ENCODE measurements at regions not wholly inside any gene's neighbourhood (a gene's known extent, or its start where the extent isn't known, plus 50 kb on each side); places are given as distances from the start of the nearest gene placed in this dataset.

DNA sequence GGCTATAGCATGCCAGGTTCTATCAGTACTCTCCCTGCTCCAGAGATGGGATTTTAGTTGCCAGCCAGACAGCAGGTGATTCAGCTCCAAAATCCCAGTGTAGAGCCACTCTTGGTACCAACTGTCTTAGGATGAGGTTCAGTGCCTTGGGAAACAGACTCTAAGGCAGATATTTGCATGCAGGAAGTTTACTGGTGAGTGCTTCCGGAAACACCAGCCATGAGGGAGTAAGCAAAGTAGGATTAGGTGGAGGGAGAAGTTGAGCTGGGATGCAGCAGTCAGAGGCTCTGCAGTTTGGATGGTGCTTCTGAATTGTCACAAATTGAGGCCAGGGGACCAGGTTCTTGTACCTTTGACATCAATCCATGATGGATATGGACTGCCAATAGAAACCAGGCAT, 207.5 kb upstream of the JUN start:
- no peak for ATAC-seq
- no peak overlapping the region for H3K4me2 ChIP-seq (ENCODE audit: insufficient read depth, low read length)
- ChIA-PET CTCF (ENCODE audit: low intra/inter-chr PET ratio) (no interaction called here), POLR2A (interaction anchor here (0.7 to 2.1 kb wide), 4 partner anchors 9 to 208 kb away, joined by 3 to 5 read pairs (median 4); partner anchors contain the start of gene JUN)
- FAIRE-seq = no peak
- H3K9ac ChIP-seq (ENCODE audit: insufficient read depth in 1 of 2, low read depth in 2 of 2, low read length in 2 of 2) = no peak overlapping the region
- no peak for DNase-seq (ENCODE audit: extremely low read depth in 1 of 4, low spot score in 3 of 4)
- in situ Hi-C loops (cut with MboI) = no loop called here
- no peaks in the 10 kb centered on the region for H3K9me1 ChIP-seq (ENCODE audit: control insufficient read depth, insufficient read depth, low read length)
- no TSS peak for BruUV-seq (replicated peaks)
- no peak overlapping the region for H3K27ac ChIP-seq (ENCODE audit: extremely low read depth, low read depth, low read length)
- intact Hi-C loops (cut with micrococcal nuclease) = no loop called here
- TF ChIP-seq PHF21A (IDR thresholded peaks at IDR 0.05; ENCODE audit: borderline replicate concordance, low read depth) (no peak), GATAD2B (IDR thresholded peaks at IDR 0.05; ENCODE audit: borderline replicate concordance) (no peak), FOXA3 (CRISPR knock-in tag; conservative IDR thresholded peaks at IDR 0.05 in 1 of 2, IDR thresholded peaks at IDR 0.05 in 1 of 2) (no peak), CREBBP (IDR thresholded peaks at IDR 0.05; ENCODE audit: low read depth, low read length) (no peak)
- peaks cover 0 to 2% of the 10 kb centered on the region in 2 experiments; a peak in 1 of 5 replicates for H3K27me3 ChIP-seq (ENCODE audit: control insufficient read depth in 2 of 2, insufficient read depth in 2 of 2, low read length in 2 of 2)
- H3K4me3 ChIP-seq = no peak overlapping the region
- no peaks in the 10 kb centered on the region for H4K20me1 ChIP-seq (replicated peaks; ENCODE audit: control insufficient read depth, insufficient read depth, low read length)
- no peak overlapping the region for H2AFZ ChIP-seq (ENCODE audit: low read depth, low read length)
- H3K4me1 ChIP-seq (replicated peaks in 1 of 2; ENCODE audit: control insufficient read depth in 2 of 2, insufficient read depth in 2 of 2, low read length in 2 of 2) = no peaks in the 10 kb centered on the region
- WGBS (ENCODE audit: insufficient coverage, low coverage, missing lambda C conversion rate) = 13% methylated on average over 1 of the region's 1 CpG
- no peaks in the 10 kb centered on the region for H3K9me3 ChIP-seq (replicated peaks; ENCODE audit: control insufficient read depth, insufficient read depth, low read depth, low read length)
- no peaks in the 10 kb centered on the region for H3K79me2 ChIP-seq (ENCODE audit: control insufficient read depth, insufficient read depth, low read length)
- no peaks in the 10 kb centered on the region for H3K36me3 ChIP-seq (ENCODE audit: control insufficient read depth, insufficient read depth, low read length)

DNA sequence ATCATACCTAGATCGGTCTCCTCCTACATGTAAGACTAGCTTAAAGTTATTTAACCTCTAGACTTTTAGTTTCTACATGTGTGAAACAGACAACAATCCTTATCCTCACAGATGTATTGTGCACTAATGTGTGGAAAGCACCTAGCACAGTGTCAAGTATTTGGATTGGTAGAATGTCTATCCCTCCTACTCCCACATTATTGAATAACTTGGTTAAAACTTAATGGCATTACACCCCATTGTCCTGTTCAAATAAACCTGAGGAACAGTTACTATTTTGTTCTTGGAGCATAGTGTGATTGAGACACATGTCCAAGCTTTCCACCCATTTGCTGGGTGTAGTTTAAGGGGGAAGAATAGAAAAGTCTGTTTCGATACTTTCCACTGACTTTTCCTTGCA, 208.8 kb upstream of the JUN start:
- Histone ChIP-seq H2AFZ (ENCODE audit: low read depth, low read length) (no peak overlapping the region), H3K4me1 (replicated peaks in 1 of 2; ENCODE audit: control insufficient read depth in 2 of 2, insufficient read depth in 2 of 2, low read length in 2 of 2) (no peaks in the 10 kb centered on the region), H3K9me3 (replicated peaks; ENCODE audit: control insufficient read depth, insufficient read depth, low read depth, low read length) (no peaks in the 10 kb centered on the region), H4K20me1 (replicated peaks; ENCODE audit: control insufficient read depth, insufficient read depth, low read length) (no peaks in the 10 kb centered on the region), H3K9me1 (ENCODE audit: control insufficient read depth, insufficient read depth, low read length) (no peaks in the 10 kb centered on the region), H3K9ac (ENCODE audit: insufficient read depth in 1 of 2, low read depth in 2 of 2, low read length in 2 of 2) (no peak overlapping the region), H3K4me3 (no peak overlapping the region), H3K27ac (ENCODE audit: extremely low read depth, low read depth, low read length) (no peak overlapping the region), H3K36me3 (ENCODE audit: control insufficient read depth, insufficient read depth, low read length) (no peaks in the 10 kb centered on the region), H3K4me2 (ENCODE audit: insufficient read depth, low read length) (no peak overlapping the region), H3K27me3 (ENCODE audit: control insufficient read depth in 2 of 2, insufficient read depth in 2 of 2, low read length in 2 of 2) (peaks cover 0 to 2% of the 10 kb centered on the region in 2 experiments; a peak in 1 of 5 replicates), H3K79me2 (ENCODE audit: control insufficient read depth, insufficient read depth, low read length) (no peaks in the 10 kb centered on the region)
- DNase-seq (ENCODE audit: extremely low read depth in 1 of 4, low spot score in 3 of 4) (no peak), ATAC-seq (no peak), FAIRE-seq (no peak)
- intact Hi-C loops (cut with micrococcal nuclease) = no loop called here
- ChIA-PET POLR2A (interaction anchor here (1.3 kb wide), 1 partner anchor 209 kb away, joined by 4 read pairs; the partner anchor contains the start of gene JUN), CTCF (ENCODE audit: low intra/inter-chr PET ratio) (no interaction called here)
- in situ Hi-C loops (cut with MboI) = no loop called here
- no TSS peak for BruUV-seq (replicated peaks)
- WGBS (ENCODE audit: insufficient coverage, low coverage, missing lambda C conversion rate) = 7% methylated on average over 2 of the region's 2 CpGs
- TF ChIP-seq EWSR1 (IDR thresholded peaks at IDR 0.05; ENCODE audit: borderline replicate concordance, low read depth, partially characterized antibody) (no peak), ERF (CRISPR knock-in tag; IDR thresholded peaks at IDR 0.05) (no peak), ZBTB17 (CRISPR knock-in tag; IDR thresholded peaks at IDR 0.05) (no peak), ZNF717 (CRISPR knock-in tag; IDR thresholded peaks at IDR 0.05) (no peak), HOMEZ (CRISPR knock-in tag; IDR thresholded peaks at IDR 0.05) (no peak), CREB3L1 (IDR thresholded peaks at IDR 0.05; ENCODE audit: borderline replicate concordance, low read depth) (no peak), HDAC2 (IDR thresholded peaks at IDR 0.05) (no peak), U2AF1 (optimal IDR thresholded peaks at IDR 0.05; ENCODE audit: low read depth, low read length) (no peak), PTBP1 (IDR thresholded peaks at IDR 0.05; ENCODE audit: low read depth, low read length) (no peak)
